GM18861 (cell line): ENCODE measurements at regions not wholly inside any gene's neighbourhood (a gene's known extent, or its start where the extent isn't known, plus 50 kb on each side); places are given as distances from the start of the nearest gene placed in this dataset.

ENCODE experiments used
- ATAC-seq: cut with Tn5 transposase; IDR thresholded peaks from one replicate; pipeline ENCODE4 v1.9.1; 2021; ENCODE audit not compliant: unreplicated experiment

GRCh38 chrX:8971116-8971515 is 62.8 kb downstream of the FAM9B start:
- ATAC-seq = peak; percentile 67

- no peak for ATAC-seq
Observed at GRCh38 chrX:8969378-8969777, 64.5 kb downstream of the FAM9B start.

DNA sequence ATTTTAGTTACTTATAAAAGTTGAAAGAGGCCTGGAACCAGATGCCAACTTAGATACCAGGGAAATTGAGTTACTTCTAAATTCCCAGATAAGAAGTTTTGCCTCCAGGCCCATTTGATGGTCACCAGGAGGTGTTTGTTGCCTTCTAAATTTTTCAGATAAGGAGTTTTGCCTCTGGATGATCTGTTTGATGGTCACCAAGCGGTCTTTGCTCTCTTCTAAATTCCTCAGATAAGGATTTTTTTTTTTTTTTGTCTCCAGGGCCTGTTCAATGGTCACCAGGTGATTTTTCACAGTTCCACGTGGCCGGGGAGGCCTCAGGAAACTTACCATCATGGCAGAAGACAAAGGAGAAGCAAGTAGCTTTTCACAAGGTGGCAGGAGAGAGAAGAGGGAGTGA is 66.5 kb downstream of the FAM9B start:
- no peak for ATAC-seq

GRCh38 chrX:8960957-8961468 is 72.9 kb downstream of the FAM9B start:
- no peak for ATAC-seq

- ATAC-seq = no peak
Observed at GRCh38 chrX:8955511-8955910, 78.4 kb downstream of the FAM9B start.

DNA sequence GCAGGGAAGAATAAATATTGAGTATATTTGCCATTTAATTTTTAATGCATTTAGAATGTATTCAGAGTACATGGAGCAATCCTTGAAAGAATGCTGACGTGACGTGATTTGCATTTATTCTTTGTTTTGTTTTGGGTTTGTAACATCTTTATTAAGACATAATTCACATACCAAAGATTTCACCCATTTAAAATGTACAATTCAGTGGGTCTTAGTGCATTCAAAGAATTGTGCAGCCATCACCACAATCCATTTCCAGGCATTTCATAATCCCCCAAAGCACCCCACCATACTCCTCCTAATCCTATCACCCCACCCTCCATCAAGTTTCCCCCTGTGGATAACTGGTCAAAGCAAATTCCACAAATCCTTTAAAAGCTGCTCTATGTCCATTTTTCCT is 87.4 kb downstream of the FAM9B start:
- ATAC-seq = no peak

GRCh38 chrX:8939322-8939721 is 94.6 kb downstream of the FAM9B start:
- no peak for ATAC-seq

- no peak for ATAC-seq
Observed at GRCh38 chrX:8927701-8928100, 106.2 kb downstream of the FAM9B start.

GRCh38 chrX:8927066-8927635 is 106.8 kb downstream of the FAM9B start:
- no peak for ATAC-seq

- ATAC-seq = no peak
Observed at GRCh38 chrX:8921615-8922014, 112.3 kb downstream of the FAM9B start.

GRCh38 chrX:8919801-8920200 is 114.1 kb downstream of the FAM9B start:
- no peak for ATAC-seq

DNA sequence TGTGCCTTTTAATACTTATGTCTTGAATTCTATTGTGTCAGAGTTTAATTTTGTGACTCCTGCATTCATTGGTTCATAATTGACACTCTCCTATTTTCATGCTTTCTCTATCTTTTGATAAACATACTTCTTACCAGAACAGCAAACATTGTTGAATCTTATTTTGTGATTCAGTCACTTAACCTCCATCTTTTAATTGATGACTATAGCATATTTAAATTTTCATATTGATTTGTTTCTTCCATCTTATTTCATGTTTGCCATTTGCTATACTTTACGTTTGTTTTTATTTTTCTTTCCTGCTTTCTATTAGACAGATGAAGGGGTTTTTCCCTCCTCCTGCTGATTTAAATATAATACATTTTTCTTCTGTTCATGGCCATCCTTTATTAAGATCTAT is 115.5 kb upstream of the FAM9A start:
- ATAC-seq = no peak

GRCh38 chrX:8914681-8915080 is 113.5 kb upstream of the FAM9A start:
- no peak for ATAC-seq

- ATAC-seq = no peak
Observed at GRCh38 chrX:8913655-8914409, 112.6 kb upstream of the FAM9A start.

DNA sequence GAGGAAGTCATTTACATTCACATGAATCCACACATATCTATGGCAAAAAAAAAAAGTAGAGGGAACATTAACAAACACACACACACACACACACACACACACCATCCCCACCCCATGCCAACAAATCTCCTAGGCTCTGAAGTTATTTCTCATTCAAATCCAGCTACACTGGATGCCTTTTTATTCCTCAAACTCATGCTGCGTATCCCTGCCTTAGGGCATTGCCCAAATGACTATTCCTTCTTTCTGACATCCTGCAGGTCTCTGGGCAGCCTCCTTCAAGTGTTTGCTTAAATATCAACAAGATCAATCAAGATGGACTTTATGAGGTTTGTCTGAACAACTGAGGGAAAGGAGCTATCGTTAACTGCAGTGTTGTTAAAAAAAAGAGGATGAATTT is 106.5 kb upstream of the FAM9A start:
- no peak for ATAC-seq

- no peak for ATAC-seq
Observed at GRCh38 chrX:8906299-8906938, 105.2 kb upstream of the FAM9A start.

- ATAC-seq = no peak
Observed at GRCh38 chrX:8897259-8897658, 96.1 kb upstream of the FAM9A start.

DNA sequence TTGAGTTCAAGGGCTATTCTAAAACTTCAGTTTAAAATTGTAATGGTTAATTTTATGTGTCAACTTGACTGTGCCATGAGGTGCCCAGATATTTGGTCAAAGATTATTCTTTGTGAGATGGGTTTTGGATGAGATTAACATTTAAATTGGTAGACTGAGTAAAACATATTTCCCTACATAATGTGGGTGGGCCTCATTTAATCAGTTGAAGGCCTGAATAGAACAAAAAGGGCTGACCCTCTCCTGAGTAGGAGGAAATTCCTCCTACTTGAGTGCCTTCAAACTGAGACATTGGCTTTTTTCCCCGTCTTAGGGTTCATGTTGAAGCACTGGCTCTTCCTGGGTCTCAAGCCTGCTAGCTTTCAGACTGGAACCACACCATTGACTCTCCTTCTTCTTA is 89.6 kb upstream of the FAM9A start:
- no peak for ATAC-seq

DNA sequence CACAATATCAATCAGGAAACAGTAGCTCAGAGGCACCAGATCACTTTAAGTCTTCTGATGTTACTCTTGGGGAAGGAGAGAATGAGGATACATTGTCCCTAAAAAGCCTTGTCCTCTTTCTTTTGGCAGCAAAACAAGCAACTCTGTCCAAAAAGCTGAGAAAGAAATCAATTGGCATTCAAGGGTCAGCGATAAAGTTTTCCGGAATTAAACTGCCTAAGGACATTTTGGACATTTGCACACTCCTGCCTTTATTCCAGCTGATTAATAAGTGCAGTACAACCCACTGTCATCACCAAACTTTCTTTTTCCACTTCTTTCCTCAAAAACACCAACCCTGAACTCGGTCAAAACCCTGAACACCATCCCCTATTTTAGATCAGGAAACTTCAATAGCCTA is 85.8 kb upstream of the FAM9A start:
- ATAC-seq = no peak

DNA sequence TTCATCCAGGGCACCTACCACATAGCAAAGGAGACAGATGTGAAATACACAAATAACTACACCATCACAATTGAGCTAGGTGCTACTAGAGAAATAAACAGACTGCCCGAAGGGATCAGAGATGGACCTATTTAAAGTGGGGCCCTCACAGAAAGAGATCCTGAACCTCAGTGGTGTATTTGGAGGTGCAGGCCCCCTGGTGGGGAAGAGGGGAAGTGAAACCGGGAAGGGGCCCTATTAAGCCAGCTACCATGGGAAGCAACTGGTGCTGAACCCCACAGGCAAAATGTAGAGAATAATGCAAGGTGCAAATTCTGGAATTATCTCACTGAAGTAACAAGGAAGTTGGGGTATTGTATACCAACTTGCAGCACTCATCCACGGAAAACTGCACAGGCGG is 78.6 kb upstream of the FAM9A start:
- no peak for ATAC-seq

DNA sequence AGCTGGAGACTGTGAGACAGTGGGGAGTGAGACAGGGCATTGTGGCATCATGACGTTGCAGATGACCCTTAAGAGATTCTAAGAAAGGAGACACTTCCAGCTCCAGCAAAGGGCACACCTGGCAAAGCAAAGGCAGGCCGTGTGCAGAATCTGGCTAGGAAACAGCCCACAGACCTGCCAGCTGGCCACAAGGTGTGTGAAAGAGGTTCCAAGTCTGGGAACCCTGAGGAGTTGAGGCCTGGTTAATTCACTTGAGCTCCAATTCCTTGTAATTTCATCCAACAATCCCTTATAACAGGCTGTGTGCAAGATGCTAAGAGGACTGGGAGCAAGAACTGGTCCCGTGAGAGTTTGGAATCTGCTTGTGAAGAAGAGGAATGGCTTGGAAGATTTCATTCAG is 72.8 kb upstream of the FAM9A start:
- ATAC-seq = no peak

DNA sequence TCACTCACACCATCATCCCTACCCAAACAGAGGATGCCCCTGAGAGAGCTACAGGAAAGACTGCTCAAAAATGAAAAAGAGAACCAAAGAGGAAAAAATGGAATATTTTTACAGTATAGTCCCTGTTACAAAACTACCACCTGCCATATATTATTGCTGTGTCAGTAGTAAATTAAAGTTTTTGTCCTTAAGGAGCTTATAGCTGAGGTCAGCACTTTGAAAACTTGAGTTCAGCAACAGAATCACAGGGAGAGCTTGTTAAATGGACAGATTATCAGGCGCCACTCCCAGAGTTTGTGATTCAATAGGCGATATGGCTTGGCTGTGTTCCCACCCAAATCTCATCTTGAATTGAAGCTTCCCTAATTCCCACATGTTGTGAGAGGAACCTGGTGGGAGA is 71.9 kb upstream of the FAM9A start:
- no peak for ATAC-seq
